ENCODE measurements at regions not wholly inside any gene's neighbourhood (a gene's known extent, or its start where the extent isn't known, plus 50 kb on each side); places are given as distances from the start of the nearest gene placed in this dataset.

DNA sequence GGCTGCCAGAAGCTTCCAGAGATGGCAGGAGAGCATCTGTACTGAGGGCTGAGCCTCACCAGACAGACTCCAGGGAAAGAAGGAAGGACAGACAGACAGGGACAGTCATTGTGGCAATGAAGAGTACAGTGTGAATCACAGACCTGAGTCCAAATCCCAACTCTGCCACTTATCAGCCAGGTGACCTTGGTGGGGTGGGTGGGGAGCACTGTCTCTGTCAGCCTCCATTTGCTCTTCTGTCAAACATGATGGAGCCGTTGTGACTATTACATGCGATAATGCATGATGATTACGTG is 85.9 kb upstream of the FSTL4 start:
- H3K36me3 ChIP-seq (ENCODE audit: control insufficient read depth, insufficient read depth, low read length), result no peaks in the 10 kb centered on the region

GRCh38 chr5:133697536-133698258 is 85.4 kb upstream of the FSTL4 start:
- H3K36me3 ChIP-seq (ENCODE audit: control insufficient read depth, insufficient read depth, low read length), result no peaks in the 10 kb centered on the region
- no peak for TF ChIP-seq CTCF (conservative IDR thresholded peaks at IDR 0.05 in 1 of 2, IDR thresholded peaks at IDR 0.05 in 1 of 2; ENCODE audit: low read depth in 1 of 2, low read length in 2 of 2)
- TF ChIP-seq EZH2 (IDR thresholded peaks at IDR 0.05; ENCODE audit: low read length, missing control alignments), result no peak
- H2AFZ ChIP-seq (ENCODE audit: low read length), result no peak overlapping the region
- H3K27me3 ChIP-seq (ENCODE audit: control insufficient read depth, insufficient read depth, low read length), result no peaks in the 10 kb centered on the region
- no peak overlapping the region for H3K9ac ChIP-seq (ENCODE audit: insufficient read depth, low read length)
- H3K9me3 ChIP-seq (ENCODE audit: control insufficient read depth, insufficient read depth, low read depth, low read length), result no peaks in the 10 kb centered on the region
- no peak overlapping the region for H3K4me3 ChIP-seq (replicated peaks in 1 of 4; ENCODE audit: control extremely low read depth in 1 of 4, insufficient read depth in 1 of 4, low read depth in 3 of 4, low read length in 4 of 4)
- no peaks in the 10 kb centered on the region for H4K20me1 ChIP-seq (ENCODE audit: control insufficient read depth, extremely low read depth, insufficient read depth, low read length)
- H3K4me2 ChIP-seq (ENCODE audit: extremely low read depth, insufficient read depth, low read length), result no peak overlapping the region
- no peaks in the 10 kb centered on the region for H3K79me2 ChIP-seq (ENCODE audit: control insufficient read depth, insufficient read depth, low read length)
- no peaks in the 10 kb centered on the region for H3K4me1 ChIP-seq (ENCODE audit: control insufficient read depth, extremely low read depth, insufficient read depth, low read length)
- DNase-seq (ENCODE audit: low read depth in 2 of 2), result no peak
- H3K27ac ChIP-seq (ENCODE audit: insufficient read depth, low read length), result no peak overlapping the region

More for the DNA sequence above, 85.9 kb upstream of the FSTL4 start:
- Histone ChIP-seq H3K27me3 (ENCODE audit: control insufficient read depth, insufficient read depth, low read length) (no peaks in the 10 kb centered on the region), H3K4me3 (replicated peaks in 1 of 4; ENCODE audit: control extremely low read depth in 1 of 4, insufficient read depth in 1 of 4, low read depth in 3 of 4, low read length in 4 of 4) (no peak overlapping the region), H2AFZ (ENCODE audit: low read length) (no peak overlapping the region), H3K4me1 (ENCODE audit: control insufficient read depth, extremely low read depth, insufficient read depth, low read length) (no peaks in the 10 kb centered on the region), H3K4me2 (ENCODE audit: extremely low read depth, insufficient read depth, low read length) (no peak overlapping the region), H4K20me1 (ENCODE audit: control insufficient read depth, extremely low read depth, insufficient read depth, low read length) (no peaks in the 10 kb centered on the region), H3K79me2 (ENCODE audit: control insufficient read depth, insufficient read depth, low read length) (no peaks in the 10 kb centered on the region), H3K9ac (ENCODE audit: insufficient read depth, low read length) (no peak overlapping the region), H3K9me3 (ENCODE audit: control insufficient read depth, insufficient read depth, low read depth, low read length) (no peaks in the 10 kb centered on the region), H3K27ac (ENCODE audit: insufficient read depth, low read length) (no peak overlapping the region)
- DNase-seq (ENCODE audit: low read depth in 2 of 2), result no peak
- TF ChIP-seq CTCF (conservative IDR thresholded peaks at IDR 0.05 in 1 of 2, IDR thresholded peaks at IDR 0.05 in 1 of 2; ENCODE audit: low read depth in 1 of 2, low read length in 2 of 2) (no peak), EZH2 (IDR thresholded peaks at IDR 0.05; ENCODE audit: low read length, missing control alignments) (no peak)

GRCh38 chr5:133696782-133697507 is 84.6 kb upstream of the FSTL4 start:
- H3K36me3 ChIP-seq (ENCODE audit: control insufficient read depth, insufficient read depth, low read length), result no peaks in the 10 kb centered on the region
- no peak overlapping the region for H3K4me2 ChIP-seq (ENCODE audit: extremely low read depth, insufficient read depth, low read length)
- H3K9me3 ChIP-seq (ENCODE audit: control insufficient read depth, insufficient read depth, low read depth, low read length), result no peaks in the 10 kb centered on the region
- no peak overlapping the region for H3K9ac ChIP-seq (ENCODE audit: insufficient read depth, low read length)
- H3K27me3 ChIP-seq (ENCODE audit: control insufficient read depth, insufficient read depth, low read length), result no peaks in the 10 kb centered on the region
- no peak overlapping the region for H3K27ac ChIP-seq (ENCODE audit: insufficient read depth, low read length)
- no peak overlapping the region for H3K4me3 ChIP-seq (replicated peaks in 1 of 4; ENCODE audit: control extremely low read depth in 1 of 4, insufficient read depth in 1 of 4, low read depth in 3 of 4, low read length in 4 of 4)
- H2AFZ ChIP-seq (ENCODE audit: low read length), result no peak overlapping the region
- DNase-seq (ENCODE audit: low read depth in 2 of 2), result no peak
- no peak for TF ChIP-seq EZH2 (IDR thresholded peaks at IDR 0.05; ENCODE audit: low read length, missing control alignments)
- TF ChIP-seq CTCF (conservative IDR thresholded peaks at IDR 0.05 in 1 of 2, IDR thresholded peaks at IDR 0.05 in 1 of 2; ENCODE audit: low read depth in 1 of 2, low read length in 2 of 2), result no peak
- no peaks in the 10 kb centered on the region for H4K20me1 ChIP-seq (ENCODE audit: control insufficient read depth, extremely low read depth, insufficient read depth, low read length)
- H3K4me1 ChIP-seq (ENCODE audit: control insufficient read depth, extremely low read depth, insufficient read depth, low read length), result no peaks in the 10 kb centered on the region
- no peaks in the 10 kb centered on the region for H3K79me2 ChIP-seq (ENCODE audit: control insufficient read depth, insufficient read depth, low read length)

All from fibroblast of lung (primary cell).